Endodermal cell (in vitro differentiated cells): ENCODE measurements at regions not wholly inside any gene's neighbourhood (a gene's known extent, or its start where the extent isn't known, plus 50 kb on each side); places are given as distances from the start of the nearest gene placed in this dataset.
"Not testable (repeated sequence)": the region's sequence is repeated elsewhere in the genome, so short reads cannot be mapped to it uniquely, and the experiment has no call there.

Experiments used
- DNase-seq: peaks from one replicate; pipeline ENCODE4 v3.0.0-alpha.2; 2017
- H3K27ac ChIP-seq: 2 replicates; pipeline ENCODE4 v1.5.1; 2013; ENCODE audit warnings: mild to moderate bottlenecking, low read depth, low read length, moderate library complexity
- H3K27me3 ChIP-seq: 2 replicates; pipeline ENCODE4 v1.6.1; 2013; ENCODE audit warnings: mild to moderate bottlenecking, low read length, moderate library complexity; ENCODE audit not compliant: insufficient read depth, control insufficient read depth, poor library complexity, severe bottlenecking
- H3K36me3 ChIP-seq: 2 replicates; pipeline ENCODE4 v1.7.0; 2013; ENCODE audit warnings: mild to moderate bottlenecking, low read length, moderate library complexity; ENCODE audit not compliant: control insufficient read depth, insufficient read depth
- H3K4me1 ChIP-seq: one replicate; pipeline ENCODE4 v1.7.0; 2013; ENCODE audit warnings: low read length; ENCODE audit not compliant: control insufficient read depth, insufficient read depth
- H3K4me3 ChIP-seq: 2 replicates; pipeline ENCODE4 v1.5.1; 2013; ENCODE audit warnings: mild to moderate bottlenecking, low read length, moderate library complexity
- H3K9ac ChIP-seq: 2 replicates; pipeline ENCODE4 v1.6.1; 2013; ENCODE audit warnings: mild to moderate bottlenecking, low read length, moderate library complexity; ENCODE audit not compliant: poor library complexity, severe bottlenecking; ENCODE audit errors: extremely low read depth
- H3K9me3 ChIP-seq: 2 replicates; pipeline ENCODE4 v1.6.1; 2013; ENCODE audit warnings: mild to moderate bottlenecking, low read length, moderate library complexity; ENCODE audit not compliant: control insufficient read depth
- H3K27ac Mint-ChIP-seq: 2 replicates; pipeline ENCODE4 v1.8.0; 2020; ENCODE audit warnings: mixed read lengths
- H3K27me3 Mint-ChIP-seq: 2 replicates; pipeline ENCODE4 v1.8.0; 2021; ENCODE audit warnings: mild to moderate bottlenecking, mixed read lengths; ENCODE audit not compliant: insufficient read depth
- H3K36me3 Mint-ChIP-seq: 2 replicates; pipeline ENCODE4 v1.8.0; 2020; ENCODE audit warnings: low read depth, mixed read lengths
- H3K4me1 Mint-ChIP-seq: 2 replicates; pipeline ENCODE4 v1.8.0; 2020; ENCODE audit warnings: mixed read lengths
- H3K4me3 Mint-ChIP-seq: 2 replicates; pipeline ENCODE4 v1.8.0; 2020; ENCODE audit warnings: mild to moderate bottlenecking, moderate library complexity, mixed read lengths
- H3K9me3 Mint-ChIP-seq: 2 replicates; pipeline ENCODE4 v1.8.0; 2020; ENCODE audit warnings: mild to moderate bottlenecking, mixed read lengths
- CTCF ChIP-seq: fragments of 200-600 bp; sonication (generic); conservative IDR thresholded peaks from 2 replicates; pipeline ENCODE4 v1.5.0; 2021; ENCODE audit warnings: antibody characterized with exemption, mild to moderate bottlenecking
- WGBS, 2 experiments: methylation state at CpG; one replicate each; pipeline versions ENCODE4 v1.1.5 to v1.1.7; 2013; ENCODE audit warnings: missing lambda C conversion rate in 2 of 2, mixed read lengths in 1 of 2; ENCODE audit not compliant: insufficient coverage in 1 of 2, insufficient read length in 1 of 2; 5-methylcytosine and 5-hydroxymethylcytosine counted together

- Histone ChIP-seq H3K4me1 (no peaks in the 10 kb centered on the region), H3K27ac (no peak overlapping the region), H3K27me3 (no peaks in the 10 kb centered on the region), H3K4me3 (no peak overlapping the region), H3K36me3 (no peaks in the 10 kb centered on the region), H3K9me3 (no peaks in the 10 kb centered on the region), H3K9ac (no peak overlapping the region)
- no peak for TF ChIP-seq CTCF
- Mint-ChIP-seq H3K9me3 (no peaks in the 10 kb centered on the region), H3K4me1 (peaks cover 30% of the 10 kb centered on the region), H3K27ac (no peak overlapping the region), H3K4me3 (no peak overlapping the region), H3K27me3 (peaks cover 21% of the 10 kb centered on the region), H3K36me3 (no peaks in the 10 kb centered on the region)
- DNase-seq: no peak
- WGBS, 2 experiments: 78% methylated on average over 2 of the region's 2 CpGs; no CpG with 5 or more reads in 1 of the 2 experiments
Measured at GRCh38 chr11:130562549-130562948, 114.1 kb downstream of the ADAMTS15 start.

- Mint-ChIP-seq H3K27me3 (peaks cover 19% of the 10 kb centered on the region), H3K9me3 (peaks cover 14% of the 10 kb centered on the region), H3K4me1 (peaks cover 39% of the 10 kb centered on the region)
- not testable (repeated sequence) for H3K36me3 Mint-ChIP-seq, H3K27ac ChIP-seq, H3K9me3 ChIP-seq, H3K4me3 ChIP-seq, H3K4me1 ChIP-seq, H3K27me3 ChIP-seq, H3K27ac Mint-ChIP-seq, DNase-seq, H3K36me3 ChIP-seq, H3K4me3 Mint-ChIP-seq, H3K9ac ChIP-seq
- WGBS, 2 experiments: 99 to 100% methylated on average over 3 to 6 of the region's 7 CpGs
Measured at GRCh38 chr11:130566360-130566759, 117.9 kb downstream of the ADAMTS15 start.

GRCh38 chr11:130571519-130571918 is 123.1 kb downstream of the ADAMTS15 start:
- H3K27ac ChIP-seq: no peak overlapping the region
- H3K4me1 ChIP-seq: peaks cover 4% of the 10 kb centered on the region
- WGBS, 2 experiments: 78 to 80% methylated on average over 1 of the region's 1 CpG
- no peaks in the 10 kb centered on the region for H3K27me3 ChIP-seq
- Mint-ChIP-seq H3K36me3 (no peaks in the 10 kb centered on the region), H3K27me3 (peaks cover 14% of the 10 kb centered on the region), H3K27ac (no peak overlapping the region), H3K9me3 (peaks cover 14% of the 10 kb centered on the region), H3K4me3 (no peak overlapping the region), H3K4me1 (peaks cover 20% of the 10 kb centered on the region)
- no peak for TF ChIP-seq CTCF
- no peak overlapping the region for H3K4me3 ChIP-seq
- H3K36me3 ChIP-seq: no peaks in the 10 kb centered on the region
- H3K9ac ChIP-seq: no peak overlapping the region
- H3K9me3 ChIP-seq: no peaks in the 10 kb centered on the region
- no peak for DNase-seq

- Mint-ChIP-seq H3K36me3 (no peaks in the 10 kb centered on the region), H3K27me3 (peaks cover 13% of the 10 kb centered on the region), H3K4me1 (peaks cover 14% of the 10 kb centered on the region), H3K9me3 (peaks cover 14% of the 10 kb centered on the region), H3K27ac (no peak overlapping the region), H3K4me3 (no peak overlapping the region)
- 91 to 97% methylated on average over 7 to 10 of the region's 10 CpGs for WGBS, 2 experiments
- no peaks in the 10 kb centered on the region for H3K27me3 ChIP-seq
- H3K9ac ChIP-seq: no peak overlapping the region
- no peaks in the 10 kb centered on the region for H3K36me3 ChIP-seq
- no peaks in the 10 kb centered on the region for H3K9me3 ChIP-seq
- H3K4me3 ChIP-seq: no peak overlapping the region
- peaks cover 4% of the 10 kb centered on the region for H3K4me1 ChIP-seq
- H3K27ac ChIP-seq: no peak overlapping the region
- no peak for TF ChIP-seq CTCF
- DNase-seq: no peak
Measured at GRCh38 chr11:130571947-130572584, 123.6 kb downstream of the ADAMTS15 start.
